ENCODE measurements at regions not wholly inside any gene's neighbourhood (a gene's known extent, or its start where the extent isn't known, plus 50 kb on each side); places are given as distances from the start of the nearest gene placed in this dataset.
"Not testable (repeated sequence)": the region's sequence is repeated elsewhere in the genome, so short reads cannot be mapped to it uniquely, and the experiment has no call there.

DNA sequence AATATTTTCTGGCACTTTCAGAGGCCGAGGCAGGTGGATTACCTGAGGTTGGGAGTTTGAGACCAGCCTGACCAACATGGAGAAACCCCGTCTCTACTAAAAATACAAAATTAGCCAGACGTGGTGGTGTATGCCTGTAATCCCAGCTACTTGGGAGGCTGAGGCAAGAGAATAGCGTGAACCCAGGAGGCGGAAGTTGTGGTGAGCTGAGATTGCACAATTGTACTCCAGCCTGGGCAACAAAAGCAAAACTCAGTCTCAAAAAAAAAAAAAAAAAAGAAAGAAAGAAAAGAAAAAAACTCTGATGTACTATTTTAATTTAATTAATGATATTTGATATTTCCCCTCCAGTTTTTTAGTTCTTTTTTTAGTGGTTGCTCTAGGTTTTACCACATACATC, 588.1 kb upstream of the GHITM start:
- H2BK120ac ChIP-seq (ENCODE audit: insufficient read depth, low read length, poor library complexity); H3K4me3 ChIP-seq (ENCODE audit: low read depth, low read length); H3K27me3 ChIP-seq (ENCODE audit: insufficient read depth, low read length); H4K12ac ChIP-seq (ENCODE audit: low read depth, low read length); H3K18ac ChIP-seq (ENCODE audit: low read length); H3K9ac ChIP-seq (ENCODE audit: low read length); H3K23ac ChIP-seq (ENCODE audit: low read length); H2AK5ac ChIP-seq (ENCODE audit: low read length); DNase-seq; H3K14ac ChIP-seq (ENCODE audit: low read length); H3K79me1 ChIP-seq (ENCODE audit: low read length); H4K8ac ChIP-seq (ENCODE audit: low read depth, low read length); H2BK5ac ChIP-seq (ENCODE audit: low read depth, low read length, poor library complexity); H3K4me1 ChIP-seq (ENCODE audit: control insufficient read depth in 1 of 2, insufficient read depth in 2 of 2, low read length in 2 of 2); H3K79me2 ChIP-seq (ENCODE audit: control insufficient read depth, insufficient read depth, low read length, poor library complexity); H2AFZ ChIP-seq (ENCODE audit: insufficient read depth, low read length, poor library complexity); H3K27ac ChIP-seq (ENCODE audit: low read depth, low read length); H4K91ac ChIP-seq (ENCODE audit: low read depth, low read length); H3K36me3 ChIP-seq (ENCODE audit: control insufficient read depth in 1 of 2, insufficient read depth in 2 of 2, low read length in 2 of 2); H3K4ac ChIP-seq (ENCODE audit: low read depth, low read length); H2BK12ac ChIP-seq (ENCODE audit: low read length); H3K9me3 ChIP-seq (ENCODE audit: insufficient read depth, low read depth, low read length); H3K4me2 ChIP-seq (ENCODE audit: low read length): not testable (repeated sequence)
- WGBS (ENCODE audit: extremely low coverage, insufficient coverage, insufficient read length): no CpG with 5 or more reads among the region's 5 CpGs

DNA sequence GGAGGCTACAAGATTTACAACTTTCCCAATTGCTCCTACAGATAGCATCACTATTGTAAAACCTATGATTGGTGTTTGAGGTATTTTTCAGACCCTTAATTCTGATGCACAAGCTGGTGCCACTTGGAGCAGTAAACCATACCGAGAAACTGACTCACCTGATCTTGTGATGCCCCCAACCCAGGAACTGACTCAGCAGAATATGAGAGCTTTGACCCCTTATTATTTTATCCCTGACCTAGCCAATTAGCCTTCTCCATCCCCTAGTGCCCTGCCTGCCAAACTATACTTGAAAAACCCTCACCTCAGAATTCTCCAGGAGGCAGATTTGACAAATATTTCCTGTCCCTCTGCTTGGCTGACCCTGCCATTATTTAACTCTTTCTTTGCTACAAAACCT, 585.9 kb upstream of the GHITM start:
- no CpG with 5 or more reads among the region's 1 CpG for WGBS (ENCODE audit: extremely low coverage, insufficient coverage, insufficient read length)
- Histone ChIP-seq H3K79me2 (ENCODE audit: control insufficient read depth, insufficient read depth, low read length, poor library complexity) (no peaks in the 10 kb centered on the region), H3K27me3 (ENCODE audit: insufficient read depth, low read length) (no peaks in the 10 kb centered on the region), H3K36me3 (ENCODE audit: control insufficient read depth in 1 of 2, insufficient read depth in 2 of 2, low read length in 2 of 2) (no peaks in the 10 kb centered on the region), H4K12ac (ENCODE audit: low read depth, low read length) (no peak overlapping the region), H3K4me3 (ENCODE audit: low read depth, low read length) (no peak overlapping the region), H3K14ac (ENCODE audit: low read length) (no peak overlapping the region), H3K4ac (ENCODE audit: low read depth, low read length) (no peak overlapping the region), H3K4me1 (ENCODE audit: control insufficient read depth in 1 of 2, insufficient read depth in 2 of 2, low read length in 2 of 2) (no peaks in the 10 kb centered on the region), H3K18ac (ENCODE audit: low read length) (no peak overlapping the region), H2BK5ac (ENCODE audit: low read depth, low read length, poor library complexity) (no peak overlapping the region), H3K27ac (ENCODE audit: low read depth, low read length) (no peak overlapping the region), H3K79me1 (ENCODE audit: low read length) (no peaks in the 10 kb centered on the region), H3K9ac (ENCODE audit: low read length) (no peak overlapping the region), H2AK5ac (ENCODE audit: low read length) (no peak overlapping the region), H4K8ac (ENCODE audit: low read depth, low read length) (no peak overlapping the region), H2AFZ (ENCODE audit: insufficient read depth, low read length, poor library complexity) (no peak overlapping the region), H2BK120ac (ENCODE audit: insufficient read depth, low read length, poor library complexity) (no peak overlapping the region), H3K4me2 (ENCODE audit: low read length) (no peak overlapping the region), H3K9me3 (ENCODE audit: insufficient read depth, low read depth, low read length) (no peaks in the 10 kb centered on the region), H4K91ac (ENCODE audit: low read depth, low read length) (no peak overlapping the region), H2BK12ac (ENCODE audit: low read length) (no peak overlapping the region), H3K23ac (ENCODE audit: low read length) (no peak overlapping the region)
- no peak for DNase-seq

DNA sequence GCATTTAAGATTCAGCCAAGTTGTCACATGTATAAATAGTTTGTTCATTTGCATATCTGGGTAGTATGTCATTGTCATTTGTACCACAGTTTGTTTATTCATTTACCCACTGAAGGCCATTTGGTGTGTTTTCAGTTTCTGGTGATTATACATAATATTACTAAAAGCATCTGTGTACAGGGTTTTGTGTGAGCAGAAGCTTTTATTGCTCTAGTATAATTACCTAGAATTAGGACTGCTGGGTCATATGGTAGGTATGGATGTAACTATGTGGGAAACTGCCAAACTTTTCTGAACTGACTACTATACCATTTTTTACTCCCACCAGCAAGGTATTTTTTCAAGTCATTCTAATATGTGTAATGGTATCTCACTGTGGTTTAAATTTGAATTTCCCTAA, 584.0 kb upstream of the GHITM start:
- Histone ChIP-seq H2BK12ac (ENCODE audit: low read length) (no peak overlapping the region), H3K14ac (ENCODE audit: low read length) (no peak overlapping the region), H3K9me3 (ENCODE audit: insufficient read depth, low read depth, low read length) (no peaks in the 10 kb centered on the region), H4K8ac (ENCODE audit: low read depth, low read length) (no peak overlapping the region), H3K4me3 (ENCODE audit: low read depth, low read length) (no peak overlapping the region), H3K27me3 (ENCODE audit: insufficient read depth, low read length) (no peaks in the 10 kb centered on the region), H3K18ac (ENCODE audit: low read length) (no peak overlapping the region), H3K79me2 (ENCODE audit: control insufficient read depth, insufficient read depth, low read length, poor library complexity) (no peaks in the 10 kb centered on the region), H4K91ac (ENCODE audit: low read depth, low read length) (no peak overlapping the region), H3K4ac (ENCODE audit: low read depth, low read length) (no peak overlapping the region), H3K4me1 (ENCODE audit: control insufficient read depth in 1 of 2, insufficient read depth in 2 of 2, low read length in 2 of 2) (no peaks in the 10 kb centered on the region), H3K23ac (ENCODE audit: low read length) (no peak overlapping the region), H3K36me3 (ENCODE audit: control insufficient read depth in 1 of 2, insufficient read depth in 2 of 2, low read length in 2 of 2) (no peaks in the 10 kb centered on the region), H2AFZ (ENCODE audit: insufficient read depth, low read length, poor library complexity) (no peak overlapping the region), H2BK5ac (ENCODE audit: low read depth, low read length, poor library complexity) (no peak overlapping the region), H2AK5ac (ENCODE audit: low read length) (no peak overlapping the region), H2BK120ac (ENCODE audit: insufficient read depth, low read length, poor library complexity) (no peak overlapping the region), H3K4me2 (ENCODE audit: low read length) (no peak overlapping the region), H3K27ac (ENCODE audit: low read depth, low read length) (no peak overlapping the region), H3K9ac (ENCODE audit: low read length) (no peak overlapping the region), H3K79me1 (ENCODE audit: low read length) (no peaks in the 10 kb centered on the region), H4K12ac (ENCODE audit: low read depth, low read length) (no peak overlapping the region)
- DNase-seq: no peak

DNA sequence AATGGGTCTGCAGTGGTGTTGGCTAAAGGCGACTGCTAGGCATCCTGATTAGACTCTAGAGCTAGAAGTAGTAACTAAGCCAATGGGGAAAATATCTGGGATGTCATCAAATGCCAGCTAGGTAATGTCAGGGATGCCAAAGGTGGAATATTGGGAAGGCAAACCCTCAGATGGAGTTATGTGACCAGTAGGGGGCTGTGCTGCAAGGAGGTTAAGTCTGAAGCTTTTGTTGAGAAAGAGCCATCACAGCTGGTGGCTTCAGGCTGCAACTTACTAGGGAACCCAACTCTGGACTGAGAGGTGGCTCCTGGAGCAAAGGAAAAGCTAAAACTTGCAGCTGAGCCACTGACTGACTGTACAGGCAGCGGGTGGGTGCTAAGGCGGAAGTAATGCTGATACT, 576.9 kb upstream of the GHITM start:
- Histone ChIP-seq H2BK5ac (ENCODE audit: low read depth, low read length, poor library complexity) (no peak overlapping the region), H3K27me3 (ENCODE audit: insufficient read depth, low read length) (no peaks in the 10 kb centered on the region), H4K91ac (ENCODE audit: low read depth, low read length) (no peak overlapping the region), H3K4ac (ENCODE audit: low read depth, low read length) (no peak overlapping the region), H2BK120ac (ENCODE audit: insufficient read depth, low read length, poor library complexity) (no peak overlapping the region), H3K79me2 (ENCODE audit: control insufficient read depth, insufficient read depth, low read length, poor library complexity) (no peaks in the 10 kb centered on the region), H4K8ac (ENCODE audit: low read depth, low read length) (no peak overlapping the region), H4K12ac (ENCODE audit: low read depth, low read length) (no peak overlapping the region), H3K14ac (ENCODE audit: low read length) (no peak overlapping the region), H3K23ac (ENCODE audit: low read length) (no peak overlapping the region), H3K4me3 (ENCODE audit: low read depth, low read length) (no peak overlapping the region), H2BK12ac (ENCODE audit: low read length) (no peak overlapping the region), H3K4me2 (ENCODE audit: low read length) (no peak overlapping the region), H3K79me1 (ENCODE audit: low read length) (no peaks in the 10 kb centered on the region), H3K9ac (ENCODE audit: low read length) (no peak overlapping the region), H3K9me3 (ENCODE audit: insufficient read depth, low read depth, low read length) (no peaks in the 10 kb centered on the region), H3K36me3 (ENCODE audit: control insufficient read depth in 1 of 2, insufficient read depth in 2 of 2, low read length in 2 of 2) (no peaks in the 10 kb centered on the region), H3K27ac (ENCODE audit: low read depth, low read length) (no peak overlapping the region), H2AK5ac (ENCODE audit: low read length) (no peak overlapping the region), H3K4me1 (ENCODE audit: control insufficient read depth in 1 of 2, insufficient read depth in 2 of 2, low read length in 2 of 2) (no peaks in the 10 kb centered on the region), H2AFZ (ENCODE audit: insufficient read depth, low read length, poor library complexity) (no peak overlapping the region), H3K18ac (ENCODE audit: low read length) (no peak overlapping the region)
- WGBS (ENCODE audit: extremely low coverage, insufficient coverage, insufficient read length): no CpG with 5 or more reads among the region's 3 CpGs
- DNase-seq: no peak
